Esophagus squamous epithelium (tissue), 5 donors: ENCODE measurements at regions not wholly inside any gene's neighbourhood (a gene's known extent, or its start where the extent isn't known, plus 50 kb on each side); places are given as distances from the start of the nearest gene placed in this dataset.

Experiments
- DNase-seq: peaks from one replicate; lab custom pipeline; 2025; lab: John Stamatoyannopoulos, UW
- H3K27ac ChIP-seq, 4 donors: fragments of 200-600 bp; sonication (generic); one replicate each; pipeline ENCODE4 v1.5.1; 2016 to 2019; ENCODE audit warnings: mild to moderate bottlenecking in 1 of 4
- H3K27me3 ChIP-seq, 4 donors: fragments of 200-600 bp; sonication (generic); 1 replicate in 3 of 4; 2 replicates in 1 of 4; pipeline versions ENCODE4 v1.5.1 to v1.6.0; 2017 to 2021; ENCODE audit warnings: antibody characterized with exemption in 1 of 4
- H3K36me3 ChIP-seq, 3 donors: fragments of 200-600 bp; sonication (generic); one replicate each; pipeline ENCODE4 v1.5.1; 2016 to 2019
- H3K4me1 ChIP-seq, 3 donors: fragments of 200-600 bp; sonication (generic); one replicate each; pipeline ENCODE4 v1.5.1; 2017 to 2019
- H3K4me3 ChIP-seq, 4 donors: fragments of 200-600 bp; sonication (generic); 1 replicate in 3 of 4; 2 replicates in 1 of 4; pipeline ENCODE4 v1.5.1; 2016 to 2019; ENCODE audit warnings: mild to moderate bottlenecking in 2 of 4, moderate library complexity in 1 of 4
- H3K9me3 ChIP-seq, 3 donors: fragments of 200-600 bp; sonication (generic); one replicate each; pipeline ENCODE4 v1.5.1; 2016 to 2019
- POLR2A ChIP-seq, 4 donors: fragments of 450-650 bp; IDR thresholded peaks; one replicate each; pipeline ENCODE4 v1.6.1; 2017; ENCODE audit warnings: antibody characterized with exemption in 4 of 4, mild to moderate bottlenecking in 4 of 4, moderate library complexity in 3 of 4
- WGBS, 2 donors: methylation state at CpG; one replicate each; pipeline ENCODE4 v1.1.5; 2018; 5-methylcytosine and 5-hydroxymethylcytosine counted together
- intact Hi-C: fragments of 100-400 bp; cut with DNase I; formaldehyde crosslinking; loops from one replicate; pipeline ENCODE4 v1.15.0; 2022
- TF ChIP-seq, protein P1 (sequence below), 6 experiments: fragments of 450-650 bp in 4 of 6; fragments of 200-600 bp in 2 of 6; sonication (generic) in 2 of 6; IDR thresholded peaks; one replicate each; pipeline ENCODE4 v1.5.1; 2016 to 2019; ENCODE audit warnings: antibody characterized with exemption in 6 of 6, mild to moderate bottlenecking in 4 of 6, moderate library complexity in 4 of 6
- donor health status: DM: yes; HTN: yes; CAD: no.

DNA sequence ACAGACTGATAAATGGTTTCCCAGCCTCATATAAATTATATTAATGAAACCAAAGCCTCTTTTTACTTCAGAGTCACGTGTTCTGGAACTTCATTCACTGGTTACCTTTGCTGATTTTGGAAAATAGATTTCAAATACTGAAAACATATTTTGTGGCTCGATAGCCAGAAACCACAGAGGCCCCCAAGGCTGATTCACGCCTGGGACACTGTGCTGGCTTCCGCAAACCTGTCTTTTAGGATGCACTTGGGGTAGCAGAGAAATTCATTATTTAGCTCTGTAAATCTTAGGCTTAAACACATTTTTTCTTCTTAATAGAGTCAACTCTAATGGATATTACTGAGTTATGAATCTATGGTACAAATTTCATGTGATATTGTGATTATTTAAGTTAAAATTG is 90.7 kb upstream of the TMEM18 start:
- WGBS, 2 donors = 69 to 80% methylated on average over 4 of the region's 4 CpGs
- intact Hi-C loops = no loop called here
- Histone ChIP-seq H3K9me3 (no peaks in the 10 kb centered on the region), H3K27me3 (no peaks in the 10 kb centered on the region), H3K4me3 (no peak overlapping the region), H3K4me1 (no peaks in the 10 kb centered on the region), H3K27ac (no peak overlapping the region), H3K36me3 (no peaks in the 10 kb centered on the region)
- TF ChIP-seq POLR2A (IDR thresholded peaks at IDR 0.05) = no peak
- TF ChIP-seq, protein P1, sequence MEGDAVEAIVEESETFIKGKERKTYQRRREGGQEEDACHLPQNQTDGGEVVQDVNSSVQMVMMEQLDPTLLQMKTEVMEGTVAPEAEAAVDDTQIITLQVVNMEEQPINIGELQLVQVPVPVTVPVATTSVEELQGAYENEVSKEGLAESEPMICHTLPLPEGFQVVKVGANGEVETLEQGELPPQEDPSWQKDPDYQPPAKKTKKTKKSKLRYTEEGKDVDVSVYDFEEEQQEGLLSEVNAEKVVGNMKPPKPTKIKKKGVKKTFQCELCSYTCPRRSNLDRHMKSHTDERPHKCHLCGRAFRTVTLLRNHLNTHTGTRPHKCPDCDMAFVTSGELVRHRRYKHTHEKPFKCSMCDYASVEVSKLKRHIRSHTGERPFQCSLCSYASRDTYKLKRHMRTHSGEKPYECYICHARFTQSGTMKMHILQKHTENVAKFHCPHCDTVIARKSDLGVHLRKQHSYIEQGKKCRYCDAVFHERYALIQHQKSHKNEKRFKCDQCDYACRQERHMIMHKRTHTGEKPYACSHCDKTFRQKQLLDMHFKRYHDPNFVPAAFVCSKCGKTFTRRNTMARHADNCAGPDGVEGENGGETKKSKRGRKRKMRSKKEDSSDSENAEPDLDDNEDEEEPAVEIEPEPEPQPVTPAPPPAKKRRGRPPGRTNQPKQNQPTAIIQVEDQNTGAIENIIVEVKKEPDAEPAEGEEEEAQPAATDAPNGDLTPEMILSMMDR (IDR thresholded peaks at IDR 0.05) = no peak
- DNase-seq = no peak

DNA sequence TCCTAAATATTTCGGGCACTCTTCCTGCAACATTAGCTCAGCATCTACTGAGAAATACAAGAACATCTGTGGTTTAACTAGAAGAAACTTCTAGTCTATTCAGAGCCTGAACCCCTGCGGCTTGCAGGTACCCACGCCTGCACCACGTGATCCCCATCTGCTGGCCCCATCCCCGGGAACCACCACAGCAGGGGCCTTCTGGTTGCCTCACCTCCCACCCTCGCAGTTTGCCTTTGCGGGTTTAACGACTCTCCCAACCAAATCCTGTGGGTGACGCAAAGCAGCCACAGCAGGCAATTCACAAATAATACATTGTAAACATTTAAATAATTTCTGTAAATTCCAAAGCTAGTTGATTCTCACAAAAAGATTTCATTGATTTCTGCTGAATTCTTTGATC is 90.2 kb upstream of the TMEM18 start:
- no peak for DNase-seq
- Histone ChIP-seq H3K9me3 (no peaks in the 10 kb centered on the region), H3K4me1 (no peaks in the 10 kb centered on the region), H3K36me3 (no peaks in the 10 kb centered on the region), H3K27ac (no peak overlapping the region), H3K4me3 (no peak overlapping the region), H3K27me3 (no peaks in the 10 kb centered on the region)
- no peak for TF ChIP-seq POLR2A (IDR thresholded peaks at IDR 0.05)
- TF ChIP-seq, protein P1 (IDR thresholded peaks at IDR 0.05) = no peak
- WGBS, 2 donors = 61 to 66% methylated on average over 9 of the region's 9 CpGs
- intact Hi-C loops = no loop called here

DNA sequence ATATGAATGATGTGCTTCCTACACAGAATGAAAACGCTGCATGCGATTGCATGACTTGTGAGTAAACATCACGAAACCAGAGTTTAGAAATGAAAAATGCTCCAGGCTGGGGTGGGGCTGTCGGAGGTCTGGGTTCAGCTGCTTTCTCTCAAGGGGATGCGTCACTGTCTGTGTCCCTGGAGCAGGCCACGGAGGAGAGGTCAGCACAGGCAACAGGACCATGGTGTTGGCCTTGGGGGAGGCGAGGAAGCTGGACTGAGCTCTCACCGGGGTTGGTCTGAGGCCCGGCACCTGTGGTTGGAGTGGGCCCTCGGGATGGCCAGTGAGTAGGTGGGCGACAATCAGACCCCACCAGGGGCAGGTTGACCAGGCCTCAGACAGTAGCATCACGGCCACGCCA is 89.0 kb upstream of the TMEM18 start:
- TF ChIP-seq POLR2A (IDR thresholded peaks at IDR 0.05) = no peak
- TF ChIP-seq, protein P1 (IDR thresholded peaks at IDR 0.05) = no peak
- Histone ChIP-seq H3K27me3 (no peaks in the 10 kb centered on the region), H3K4me3 (no peak overlapping the region), H3K27ac (no peak overlapping the region), H3K4me1 (no peaks in the 10 kb centered on the region), H3K9me3 (no peaks in the 10 kb centered on the region), H3K36me3 (no peaks in the 10 kb centered on the region)
- 64 to 65% methylated on average over 8 to 12 of the region's 13 CpGs for WGBS, 2 donors
- intact Hi-C loops = no loop called here
- no peak for DNase-seq

DNA sequence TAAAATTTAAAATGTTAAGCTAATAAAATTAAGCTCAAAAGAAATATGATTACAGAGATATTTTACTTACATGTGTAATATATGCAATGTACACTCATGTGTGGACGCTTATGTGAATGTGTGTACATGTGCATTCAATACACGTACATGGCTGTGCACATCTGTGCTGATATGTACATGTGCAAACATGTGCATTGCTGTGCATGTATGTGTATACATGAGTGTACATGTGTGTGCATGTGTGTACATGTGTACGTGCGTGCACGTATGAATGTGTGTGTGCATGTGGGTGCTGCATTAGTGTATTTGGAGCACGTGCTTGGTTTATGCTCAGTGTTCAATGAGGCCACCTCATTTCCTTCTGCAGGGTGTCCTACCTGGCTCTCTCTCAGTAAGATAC is 88.2 kb upstream of the TMEM18 start:
- Histone ChIP-seq H3K36me3 (no peaks in the 10 kb centered on the region), H3K4me1 (no peaks in the 10 kb centered on the region), H3K4me3 (no peak overlapping the region), H3K27ac (no peak overlapping the region), H3K9me3 (no peaks in the 10 kb centered on the region), H3K27me3 (no peaks in the 10 kb centered on the region)
- intact Hi-C loops = no loop called here
- TF ChIP-seq, protein P1 (IDR thresholded peaks at IDR 0.05) = no peak
- no peak for TF ChIP-seq POLR2A (IDR thresholded peaks at IDR 0.05)
- 86 to 97% methylated on average over 6 of the region's 6 CpGs for WGBS, 2 donors
- DNase-seq = no peak

DNA sequence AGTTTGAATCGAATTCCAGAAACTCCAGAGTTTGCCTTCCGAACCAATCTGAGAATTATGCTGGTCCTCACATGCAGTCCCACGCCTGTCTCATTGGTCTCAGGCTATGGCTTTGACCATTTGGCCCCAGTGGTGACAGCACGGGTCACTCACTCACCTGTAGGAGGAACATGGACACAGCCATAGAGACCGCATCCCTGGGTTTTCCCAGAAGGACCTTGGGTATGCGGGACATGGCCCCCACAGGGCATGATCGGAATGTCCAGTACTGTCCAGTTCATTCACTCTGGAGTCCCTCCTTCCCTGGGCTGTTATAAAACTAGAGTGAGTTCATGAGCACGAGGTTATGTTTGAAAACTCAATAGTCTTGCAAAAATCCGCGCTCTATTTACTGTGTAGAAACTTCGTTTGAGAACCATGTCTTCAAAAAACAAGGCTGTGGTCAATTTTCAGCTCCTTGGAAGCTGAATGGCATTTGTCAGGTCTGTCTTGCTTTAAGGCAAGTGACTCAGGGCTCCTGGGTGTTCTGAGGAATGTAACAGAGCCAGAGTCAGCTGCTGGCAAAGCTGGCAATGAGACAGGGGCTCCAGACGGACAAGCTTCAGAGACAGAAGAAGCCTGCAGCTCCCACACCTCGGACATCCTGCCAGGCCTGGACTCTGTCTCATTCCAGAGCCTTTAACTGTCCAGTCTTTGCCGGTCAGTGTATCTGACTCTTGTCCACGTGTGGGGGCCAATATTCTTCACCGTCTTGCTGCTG is 86.7 kb upstream of the TMEM18 start:
- H3K36me3 ChIP-seq = no peaks in the 10 kb centered on the region
- H3K4me3 ChIP-seq = no peak overlapping the region
- no peaks in the 10 kb centered on the region for H3K4me1 ChIP-seq
- intact Hi-C loops = no loop called here
- WGBS, 2 donors = 66 to 72% methylated on average over 9 to 12 of the region's 16 CpGs
- DNase-seq = no peak
- no peaks in the 10 kb centered on the region for H3K27me3 ChIP-seq
- H3K9me3 ChIP-seq = no peaks in the 10 kb centered on the region
- TF ChIP-seq POLR2A (IDR thresholded peaks at IDR 0.05) = no peak
- TF ChIP-seq, protein P1 (IDR thresholded peaks at IDR 0.05) = no peak
- H3K27ac ChIP-seq = no peak overlapping the region
